DOHH2 (cell line): ENCODE measurements at regions not wholly inside any gene's neighbourhood (a gene's known extent, or its start where the extent isn't known, plus 50 kb on each side); places are given as distances from the start of the nearest gene placed in this dataset.

ENCODE experiments used
- H3F3A ChIP-seq: fragments of 200-600 bp; sonication (generic), shearing (Covaris generic); 2 replicates; pipeline ENCODE4 v1.6.0; 2016; ENCODE audit warnings: antibody characterized with exemption, mild to moderate bottlenecking; ENCODE audit not compliant: control insufficient read depth, insufficient read depth
- H3K27ac ChIP-seq: fragments of 200-600 bp; sonication (generic); 2 replicates; pipeline ENCODE4 v1.5.1; 2014; ENCODE audit warnings: low read depth, mild to moderate bottlenecking, low read length, moderate library complexity
- H3K27me3 ChIP-seq: fragments of 200-600 bp; sonication (generic); 2 replicates; pipeline ENCODE4 v1.6.1; 2014; ENCODE audit warnings: mild to moderate bottlenecking, low read length, mixed read lengths; ENCODE audit not compliant: control insufficient read depth
- H3K36me3 ChIP-seq: fragments of 200-600 bp; sonication (generic); 2 replicates; pipeline ENCODE4 v1.6.1; 2014; ENCODE audit warnings: mild to moderate bottlenecking, low read length, moderate library complexity, mixed read lengths; ENCODE audit not compliant: control insufficient read depth
- H3K4me1 ChIP-seq: fragments of 200-600 bp; sonication (generic); 2 replicates; pipeline ENCODE4 v1.6.1; 2014; ENCODE audit warnings: mild to moderate bottlenecking, low read length, mixed read lengths; ENCODE audit not compliant: control insufficient read depth
- H3K4me2 ChIP-seq: fragments of 200-600 bp; sonication (generic); 2 replicates; pipeline ENCODE4 v1.6.0; 2014; ENCODE audit warnings: mild to moderate bottlenecking, low read length, moderate library complexity
- H3K4me3 ChIP-seq: fragments of 200-600 bp; sonication (generic); 2 replicates; pipeline ENCODE4 v1.5.1; 2014; ENCODE audit warnings: mild to moderate bottlenecking, low read length, mixed read lengths
- H3K79me2 ChIP-seq: fragments of 200-600 bp; sonication (generic); 2 replicates; pipeline ENCODE4 v1.6.1; 2014; ENCODE audit warnings: mild to moderate bottlenecking, low read length, mixed read lengths; ENCODE audit not compliant: control insufficient read depth
- H3K9me2 ChIP-seq: fragments of 200-600 bp; sonication (generic); replicated peaks from 2 replicates; pipeline ENCODE4 v1.6.1; 2014; ENCODE audit warnings: mild to moderate bottlenecking, low read length, mixed read lengths; ENCODE audit not compliant: control insufficient read depth
- H3K9me3 ChIP-seq: fragments of 200-600 bp; sonication (generic); 2 replicates; pipeline ENCODE4 v1.6.1; 2014; ENCODE audit warnings: antibody characterized with exemption, low read length, mixed read lengths; ENCODE audit not compliant: control insufficient read depth, insufficient read depth
- H4K20me1 ChIP-seq: fragments of 200-600 bp; sonication (generic); 2 replicates; pipeline ENCODE4 v1.6.0; 2014; ENCODE audit warnings: low read depth, mild to moderate bottlenecking, antibody characterized with exemption, low read length, moderate library complexity; ENCODE audit not compliant: control insufficient read depth, insufficient read depth
- EZH2phosphoT487 ChIP-seq: fragments of 200-600 bp; sonication (generic); IDR thresholded peaks from 2 replicates; pipeline ENCODE4 v1.6.1; 2017; ENCODE audit warnings: borderline replicate concordance, mild to moderate bottlenecking, antibody characterized with exemption, low read length, moderate library complexity, mixed read lengths
- TF ChIP-seq, protein P1 (sequence below): fragments of 200-600 bp; sonication (generic); IDR thresholded peaks from one replicate; pipeline ENCODE4 v1.5.1; 2014; ENCODE audit warnings: antibody characterized with exemption, mild to moderate bottlenecking, low read depth, low read length; ENCODE audit not compliant: poor library complexity, severe bottlenecking

DNA sequence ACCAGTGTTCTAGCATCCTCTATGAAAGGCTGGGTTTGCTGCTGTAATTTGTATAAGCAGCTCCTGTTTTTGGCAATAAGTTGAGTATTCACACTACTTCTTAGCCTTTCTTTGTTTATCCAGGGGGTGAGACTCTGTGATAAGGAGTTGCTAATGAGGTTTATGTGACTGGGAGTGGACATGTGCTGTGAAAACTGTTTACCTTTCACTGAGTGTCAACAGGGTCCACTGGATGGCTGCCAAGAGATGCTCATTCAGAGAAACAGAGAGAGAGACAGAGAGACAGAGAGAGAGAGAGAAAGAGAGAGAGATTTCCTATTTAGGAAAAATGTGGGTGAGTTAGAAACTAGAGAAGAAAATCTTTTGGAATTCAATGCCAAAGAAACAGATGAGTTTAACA, 233.9 kb downstream of the CHIC2 start:
- Histone ChIP-seq H3K36me3 (no peaks in the 10 kb centered on the region), H3K79me2 (no peaks in the 10 kb centered on the region), H4K20me1 (no peaks in the 10 kb centered on the region), H3K4me2 (no peak overlapping the region), H3K9me2 (no peaks in the 10 kb centered on the region), H3K4me3 (no peak overlapping the region), H3K4me1 (no peaks in the 10 kb centered on the region), H3K9me3 (peaks cover 29% of the 10 kb centered on the region), H3K27me3 (no peaks in the 10 kb centered on the region), H3F3A (no peaks in the 10 kb centered on the region), H3K27ac (no peak overlapping the region)
- TF ChIP-seq, protein P1, sequence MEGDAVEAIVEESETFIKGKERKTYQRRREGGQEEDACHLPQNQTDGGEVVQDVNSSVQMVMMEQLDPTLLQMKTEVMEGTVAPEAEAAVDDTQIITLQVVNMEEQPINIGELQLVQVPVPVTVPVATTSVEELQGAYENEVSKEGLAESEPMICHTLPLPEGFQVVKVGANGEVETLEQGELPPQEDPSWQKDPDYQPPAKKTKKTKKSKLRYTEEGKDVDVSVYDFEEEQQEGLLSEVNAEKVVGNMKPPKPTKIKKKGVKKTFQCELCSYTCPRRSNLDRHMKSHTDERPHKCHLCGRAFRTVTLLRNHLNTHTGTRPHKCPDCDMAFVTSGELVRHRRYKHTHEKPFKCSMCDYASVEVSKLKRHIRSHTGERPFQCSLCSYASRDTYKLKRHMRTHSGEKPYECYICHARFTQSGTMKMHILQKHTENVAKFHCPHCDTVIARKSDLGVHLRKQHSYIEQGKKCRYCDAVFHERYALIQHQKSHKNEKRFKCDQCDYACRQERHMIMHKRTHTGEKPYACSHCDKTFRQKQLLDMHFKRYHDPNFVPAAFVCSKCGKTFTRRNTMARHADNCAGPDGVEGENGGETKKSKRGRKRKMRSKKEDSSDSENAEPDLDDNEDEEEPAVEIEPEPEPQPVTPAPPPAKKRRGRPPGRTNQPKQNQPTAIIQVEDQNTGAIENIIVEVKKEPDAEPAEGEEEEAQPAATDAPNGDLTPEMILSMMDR = no peak
- no peak for TF ChIP-seq EZH2phosphoT487

DNA sequence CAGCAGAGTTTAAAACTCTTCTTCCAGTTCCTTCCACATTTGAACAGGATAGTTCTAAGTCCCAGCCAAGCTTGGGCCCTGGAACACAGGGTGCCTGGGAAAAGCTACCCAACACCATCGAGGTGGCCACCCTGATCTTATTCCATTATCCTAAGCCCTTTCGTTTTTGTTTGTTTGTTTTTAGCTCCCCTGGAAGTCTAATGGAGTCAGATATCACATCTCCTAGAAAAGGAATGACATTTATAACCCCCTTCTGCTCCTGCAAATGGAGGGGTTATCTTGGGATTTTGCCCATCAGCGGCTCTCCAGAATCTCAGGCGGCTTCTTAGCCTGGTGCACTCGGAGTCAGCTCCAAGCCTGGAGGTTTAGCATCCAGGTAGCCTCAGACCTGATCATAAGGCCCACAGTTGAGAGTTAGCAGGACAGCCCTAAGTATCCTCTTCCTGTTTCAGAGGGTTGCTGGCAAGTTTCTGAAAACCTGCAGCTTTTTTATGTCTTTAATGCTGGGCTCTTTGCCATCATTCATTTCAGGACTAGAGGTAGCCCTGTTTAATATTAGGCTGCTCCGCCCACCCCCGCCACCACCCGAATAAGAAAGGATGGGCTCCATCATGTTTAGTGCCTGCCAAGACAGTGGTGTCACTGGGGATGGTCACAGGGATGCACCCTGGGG, 230.0 kb upstream of the LNX1 start:
- Histone ChIP-seq H3K27me3 (no peaks in the 10 kb centered on the region), H3K27ac (no peak overlapping the region), H3F3A (no peaks in the 10 kb centered on the region), H3K4me3 (no peak overlapping the region), H3K4me1 (no peaks in the 10 kb centered on the region), H3K9me2 (no peaks in the 10 kb centered on the region; the same call in 1 of the 2 replicates), H3K4me2 (no peak overlapping the region), H4K20me1 (no peaks in the 10 kb centered on the region), H3K79me2 (no peaks in the 10 kb centered on the region), H3K9me3 (peaks cover 3% of the 10 kb centered on the region; the same call in 1 of the 2 replicates), H3K36me3 (no peaks in the 10 kb centered on the region)
- TF ChIP-seq, protein P1 = no peak
- no peak for TF ChIP-seq EZH2phosphoT487

DNA sequence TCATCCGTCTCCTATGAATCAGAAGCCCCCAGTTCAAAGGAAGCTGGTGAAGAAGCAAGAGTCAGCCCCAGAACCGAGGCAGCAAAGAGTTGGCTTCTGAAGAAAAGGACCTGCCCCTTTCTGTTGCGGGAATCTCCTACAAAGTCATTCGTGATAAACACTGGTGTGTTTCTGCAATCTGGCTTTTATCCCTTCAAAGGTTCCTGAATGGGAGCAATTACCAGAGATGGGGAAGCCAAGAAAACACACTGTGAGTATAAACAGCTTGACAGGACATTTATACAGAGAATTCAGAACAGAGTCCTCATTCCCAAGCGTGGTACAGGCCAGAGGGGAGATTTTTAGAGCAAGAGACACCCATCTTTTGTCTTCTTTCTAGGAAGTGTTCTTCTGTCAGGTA, 226.8 kb upstream of the LNX1 start:
- Histone ChIP-seq H3K9me2 (no peaks in the 10 kb centered on the region; the same call in 1 of the 2 replicates), H4K20me1 (no peaks in the 10 kb centered on the region), H3K27me3 (no peaks in the 10 kb centered on the region), H3K9me3 (peaks cover 3% of the 10 kb centered on the region; the same call in 1 of the 2 replicates), H3K4me2 (no peak overlapping the region), H3K79me2 (no peaks in the 10 kb centered on the region), H3F3A (no peaks in the 10 kb centered on the region), H3K36me3 (no peaks in the 10 kb centered on the region), H3K4me3 (no peak overlapping the region), H3K4me1 (no peaks in the 10 kb centered on the region), H3K27ac (no peak overlapping the region)
- TF ChIP-seq, protein P1 = no peak
- no peak for TF ChIP-seq EZH2phosphoT487
